NCI-H2107 treated with DMSO at 0.1 percent for 48 hours (cell line): ENCODE measurements at regions not wholly inside any gene's neighbourhood (a gene's known extent, or its start where the extent isn't known, plus 50 kb on each side); places are given as distances from the start of the nearest gene placed in this dataset.
"Not testable (repeated sequence)": the region's sequence is repeated elsewhere in the genome, so short reads cannot be mapped to it uniquely, and the experiment has no call there.

Experiments
- DNase-seq: peaks from one replicate; lab custom pipeline; 2025; ENCODE audit not compliant: unreplicated experiment; lab: John Stamatoyannopoulos, UW

- no peak for DNase-seq
These were observed 85.4 kb upstream of the RALY start for GRCh38 chr20:33908336-33908735.

DNA sequence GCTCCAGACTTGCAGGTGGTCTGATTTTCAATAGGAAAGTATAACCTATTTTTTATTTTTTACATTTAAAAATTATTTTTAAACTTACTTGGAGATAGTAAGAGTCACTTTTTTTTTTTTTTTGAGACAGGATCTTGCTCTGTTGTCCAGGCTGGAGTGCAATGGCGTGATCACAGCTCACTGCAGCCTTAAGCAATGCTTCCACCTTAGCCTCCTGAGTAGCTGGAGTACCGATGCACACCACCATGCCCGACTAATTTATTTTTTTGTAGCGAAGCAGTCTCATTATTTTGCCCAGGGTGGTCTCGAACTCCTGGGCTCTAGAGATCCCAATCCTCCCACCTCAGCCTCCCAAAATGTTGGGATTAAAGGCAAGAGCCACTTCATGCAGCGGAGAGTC lies 84.8 kb upstream of the RALY start:
- no peak for DNase-seq

- DNase-seq = peak; percentile 56
These were observed 84.3 kb upstream of the RALY start for GRCh38 chr20:33909331-33909921.

DNA sequence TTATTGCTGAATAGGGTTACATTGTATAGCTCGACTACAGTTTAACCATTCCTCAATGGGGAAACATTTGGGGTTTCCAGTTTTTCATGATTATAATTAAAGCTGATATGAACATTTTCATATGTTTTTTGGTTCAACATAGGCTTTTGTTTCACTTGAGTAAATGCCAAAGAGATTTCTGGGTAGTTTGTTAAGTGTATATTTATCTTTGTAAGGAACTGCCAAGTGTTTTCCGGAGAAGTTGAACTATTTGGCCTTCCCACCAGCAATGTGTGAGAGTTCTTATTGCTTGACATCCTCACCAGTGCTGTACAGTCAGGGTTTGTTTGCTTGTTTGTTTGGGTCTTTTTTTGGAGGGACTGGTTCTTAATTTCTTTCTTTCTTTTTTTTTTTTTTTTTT lies 83.7 kb upstream of the RALY start:
- no peak for DNase-seq

GRCh38 chr20:33910529-33911327 lies 83.0 kb upstream of the RALY start:
- DNase-seq = no peak

GRCh38 chr20:33914919-33915318 lies 78.8 kb upstream of the RALY start:
- peak; percentile 63 for DNase-seq

DNA sequence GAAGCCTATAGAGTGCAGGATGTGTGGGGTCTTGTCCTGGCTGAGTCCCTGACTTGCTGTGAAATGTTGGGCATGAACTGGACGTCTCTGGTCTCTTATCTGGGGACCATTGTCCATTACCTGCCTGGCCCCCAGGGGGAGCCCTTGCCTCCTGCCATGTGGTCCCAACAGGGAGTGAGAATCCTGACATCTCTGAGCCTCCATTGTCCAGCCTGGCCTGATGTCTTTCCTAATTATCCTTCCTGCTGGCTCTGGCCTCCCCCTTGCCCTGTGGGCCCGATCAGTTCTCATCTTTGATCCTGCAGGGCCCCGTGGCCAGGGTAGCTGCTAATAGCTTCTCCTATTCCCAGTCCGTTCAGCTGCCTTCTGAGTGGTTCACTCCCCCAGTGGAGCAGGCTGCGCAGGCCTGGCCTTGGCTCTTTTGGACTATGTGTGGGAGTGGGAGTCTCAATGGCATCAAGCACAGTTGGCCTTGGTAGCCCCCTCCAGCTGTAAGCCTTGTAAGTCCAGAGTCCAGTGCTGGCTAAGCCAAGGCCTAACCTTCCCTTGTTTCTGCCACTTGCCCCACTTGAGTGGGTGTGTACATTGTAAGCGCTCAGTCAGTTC lies 77.9 kb upstream of the RALY start:
- no peak for DNase-seq

DNA sequence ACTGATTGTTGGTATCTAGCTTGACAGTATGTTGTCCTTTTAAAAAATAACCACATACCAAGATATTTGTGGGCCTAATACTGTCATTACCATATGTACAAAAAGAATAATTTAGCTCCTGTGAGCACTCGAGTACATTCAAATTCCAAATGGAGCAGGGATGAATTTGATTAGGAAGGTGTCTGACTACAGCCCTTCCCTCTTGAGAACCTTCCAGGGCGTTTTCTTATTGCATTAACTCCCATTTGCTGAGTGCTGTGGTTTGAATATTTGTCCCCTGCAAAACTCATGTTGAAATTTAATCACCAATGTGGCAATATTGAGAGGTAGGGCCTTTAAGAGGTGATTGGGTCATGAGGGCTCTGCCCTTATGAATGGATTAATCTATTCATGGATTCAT lies 76.9 kb upstream of the RALY start:
- no peak for DNase-seq

GRCh38 chr20:33917831-33918525 lies 75.7 kb upstream of the RALY start:
- DNase-seq = no peak

DNA sequence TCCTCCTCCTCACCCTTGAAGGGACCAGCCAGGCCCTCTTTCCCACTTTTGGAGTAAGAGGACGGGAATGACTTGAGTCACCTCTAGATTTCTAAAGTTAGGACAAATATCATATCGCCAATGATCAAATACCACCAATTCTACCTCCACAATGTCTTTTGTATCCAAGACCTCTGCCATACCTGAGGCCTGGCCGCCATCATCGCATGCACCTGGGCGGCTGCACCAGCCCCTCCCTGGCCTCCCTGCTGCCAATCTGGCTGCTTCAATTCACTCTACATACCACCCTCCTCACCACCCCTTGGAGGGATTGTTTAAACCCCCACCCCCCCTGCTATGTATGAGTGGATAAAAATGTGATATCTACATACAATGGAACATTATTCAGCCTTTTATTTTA lies 75.0 kb upstream of the RALY start:
- DNase-seq = no peak

DNA sequence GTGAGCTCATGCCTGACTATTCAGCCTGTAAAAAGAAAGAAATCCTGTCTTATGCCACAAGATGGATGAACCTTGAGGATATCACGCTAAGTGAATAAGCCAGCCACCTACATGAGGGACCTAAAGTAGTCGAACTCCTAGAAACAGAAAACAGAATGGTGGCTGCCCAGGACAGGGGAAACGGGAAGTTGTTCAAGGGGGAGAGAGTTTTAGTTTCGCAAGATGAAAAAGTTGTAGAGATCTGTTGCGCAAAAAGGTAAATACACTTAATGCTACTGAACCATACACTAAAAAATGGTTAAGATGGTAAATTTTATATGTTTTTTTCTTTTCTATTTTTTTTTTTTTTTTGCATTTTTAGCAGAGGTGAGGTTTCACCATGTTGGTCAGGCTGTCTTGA lies 74.1 kb upstream of the RALY start:
- DNase-seq = no peak

GRCh38 chr20:33922224-33922623 lies 71.5 kb upstream of the RALY start:
- DNase-seq = no peak

- DNase-seq = no peak
These were observed 70.0 kb upstream of the RALY start for GRCh38 chr20:33923740-33924139.

GRCh38 chr20:33925867-33926266 lies 67.8 kb upstream of the RALY start:
- DNase-seq = no peak

GRCh38 chr20:33926425-33926824 lies 67.3 kb upstream of the RALY start:
- DNase-seq = no peak

DNA sequence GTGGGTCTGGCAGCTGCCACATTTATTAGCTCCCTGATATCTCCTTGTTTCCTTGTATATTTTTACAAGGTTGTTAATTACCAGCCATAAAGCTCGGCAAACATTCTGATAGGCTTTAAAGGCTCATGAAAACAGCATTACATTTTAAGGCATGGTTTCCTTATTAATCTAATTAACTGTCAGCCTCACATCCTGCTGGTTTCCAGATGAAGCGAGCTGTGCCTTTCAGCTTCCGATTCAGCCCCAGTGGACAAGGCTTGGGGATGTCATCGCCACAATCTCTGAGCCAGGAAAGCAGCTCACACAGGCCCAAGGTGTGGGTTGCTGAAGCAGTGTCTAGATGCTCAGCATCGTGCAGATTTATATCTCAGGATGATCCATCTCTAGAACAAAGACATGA lies 66.0 kb upstream of the RALY start:
- no peak for DNase-seq

DNA sequence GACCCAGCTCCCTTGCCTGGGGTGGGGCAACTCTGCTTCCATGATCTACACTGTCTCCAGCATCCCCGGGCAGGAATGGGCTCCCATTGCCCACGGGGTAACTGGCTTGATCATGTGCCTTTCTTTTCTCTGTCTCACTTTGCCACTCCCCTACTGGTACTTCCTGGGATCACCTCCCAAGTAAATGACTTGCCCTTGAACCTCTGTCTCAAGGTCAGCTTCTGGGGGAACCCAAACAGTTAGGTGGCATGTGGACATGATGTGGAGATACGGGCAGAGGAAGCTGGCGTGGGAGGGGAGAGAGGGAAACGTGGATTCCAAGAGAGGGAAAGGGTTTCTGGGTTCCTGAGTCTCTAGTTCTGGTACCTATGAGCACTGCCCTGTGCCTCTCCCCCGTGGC lies 63.8 kb upstream of the RALY start:
- no peak for DNase-seq

DNA sequence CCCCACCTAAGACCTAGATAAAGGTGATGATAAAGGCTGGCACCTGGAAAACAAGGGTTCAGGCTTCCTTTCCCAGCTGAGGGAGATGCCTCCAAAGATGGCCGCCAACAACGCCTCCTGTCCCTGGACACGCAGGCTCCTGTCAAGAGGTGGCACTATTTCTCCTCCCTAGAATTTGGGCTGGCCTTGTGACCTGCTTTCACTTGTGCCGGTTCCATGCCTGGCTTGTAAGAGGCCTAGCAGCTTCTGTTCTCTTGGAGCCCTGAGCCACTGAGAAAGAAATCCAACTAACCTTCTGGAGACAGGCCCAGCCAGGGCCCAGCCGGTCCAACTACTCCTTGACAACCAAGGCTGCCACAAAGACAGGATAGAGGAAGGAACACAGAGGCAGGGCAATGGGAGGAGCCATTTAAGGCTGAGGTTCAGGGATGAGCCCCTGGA lies 60.2 kb upstream of the RALY start:
- DNase-seq = peak; percentile 43

DNA sequence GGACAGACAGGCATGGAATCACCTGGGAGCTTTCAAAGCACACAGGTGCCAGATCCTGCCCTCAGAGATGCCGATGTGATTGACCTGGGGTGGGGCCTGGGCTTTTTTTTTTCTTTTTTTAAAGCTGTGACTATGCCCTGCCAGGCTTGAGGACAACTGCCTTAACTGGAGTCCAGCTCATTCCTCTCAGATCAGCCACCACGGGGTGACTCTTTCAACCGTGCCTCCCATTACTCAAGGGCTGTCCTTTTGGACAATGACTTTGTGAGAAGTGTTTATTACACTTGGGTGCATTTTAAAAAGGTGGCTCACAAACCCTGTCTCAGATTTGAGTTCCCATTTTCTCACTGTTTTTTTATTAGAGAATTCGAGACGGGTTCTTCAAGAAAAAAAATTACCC lies 57.1 kb upstream of the RALY start:
- DNase-seq = no peak

DNA sequence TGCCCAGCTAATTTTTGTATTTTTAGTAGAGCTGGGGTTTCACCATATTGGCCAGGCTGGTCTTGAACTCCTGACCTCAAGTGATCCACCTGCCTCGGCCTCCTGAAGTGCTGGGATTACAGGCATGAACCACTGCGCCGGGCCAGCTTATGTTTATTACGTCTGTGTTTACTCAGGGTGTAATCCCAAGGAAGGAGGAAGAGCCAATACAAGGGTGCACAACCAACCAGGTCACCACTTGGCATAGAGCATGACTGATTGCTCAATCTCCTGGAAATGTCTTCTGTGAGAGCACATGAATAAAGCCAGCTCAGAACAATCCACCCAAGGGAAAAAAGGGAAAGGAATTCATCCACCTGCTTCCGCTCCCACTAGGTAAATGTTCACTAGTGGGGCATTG lies 54.7 kb upstream of the RALY start:
- DNase-seq = not testable (repeated sequence)

DNA sequence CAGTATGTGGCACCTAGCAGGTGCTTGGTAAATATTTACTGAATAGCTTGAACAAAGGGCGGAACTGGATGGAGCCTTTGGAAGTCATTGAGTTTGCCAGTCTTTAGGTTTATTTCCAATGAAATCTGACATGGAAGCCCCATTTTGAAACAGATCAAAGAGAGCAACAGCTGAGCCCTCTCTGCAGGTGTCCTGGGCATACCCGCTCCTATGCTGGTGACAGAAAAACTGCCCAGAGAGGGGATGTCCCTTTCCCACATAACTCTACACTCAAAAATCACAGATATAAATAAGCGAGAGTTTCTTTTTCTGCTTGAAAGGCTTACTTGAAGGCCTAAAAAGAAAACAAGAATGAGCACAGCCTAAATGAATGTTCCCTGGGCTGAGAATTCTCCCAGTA lies 53.0 kb upstream of the RALY start:
- peak; percentile 13 for DNase-seq
